Cardiac fibroblast (primary cell): ENCODE measurements at regions not wholly inside any gene's neighbourhood (a gene's known extent, or its start where the extent isn't known, plus 50 kb on each side); places are given as distances from the start of the nearest gene placed in this dataset.

Experiments
- DNase-seq, 2 donors: peaks; one replicate each; pipeline versions ENCODE4 v3.0.0 to v3.0.0-alpha.2; 2010; ENCODE audit warnings: low read depth in 2 of 2
- H3K4me3 ChIP-seq, 2 donors: replicated peaks in 1 of 2; 1 replicate in 1 of 2; 2 replicates in 1 of 2; pipeline ENCODE4 v1.5.1; 2011; ENCODE audit warnings: low read depth in 2 of 2, low read length in 2 of 2, mild to moderate bottlenecking in 2 of 2, moderate library complexity in 1 of 2
- TF ChIP-seq, protein P1 (sequence below): IDR thresholded peaks from one replicate; pipeline ENCODE4 v1.5.1; 2011; ENCODE audit warnings: low read depth, mild to moderate bottlenecking, low read length, inconsistent platforms

DNA sequence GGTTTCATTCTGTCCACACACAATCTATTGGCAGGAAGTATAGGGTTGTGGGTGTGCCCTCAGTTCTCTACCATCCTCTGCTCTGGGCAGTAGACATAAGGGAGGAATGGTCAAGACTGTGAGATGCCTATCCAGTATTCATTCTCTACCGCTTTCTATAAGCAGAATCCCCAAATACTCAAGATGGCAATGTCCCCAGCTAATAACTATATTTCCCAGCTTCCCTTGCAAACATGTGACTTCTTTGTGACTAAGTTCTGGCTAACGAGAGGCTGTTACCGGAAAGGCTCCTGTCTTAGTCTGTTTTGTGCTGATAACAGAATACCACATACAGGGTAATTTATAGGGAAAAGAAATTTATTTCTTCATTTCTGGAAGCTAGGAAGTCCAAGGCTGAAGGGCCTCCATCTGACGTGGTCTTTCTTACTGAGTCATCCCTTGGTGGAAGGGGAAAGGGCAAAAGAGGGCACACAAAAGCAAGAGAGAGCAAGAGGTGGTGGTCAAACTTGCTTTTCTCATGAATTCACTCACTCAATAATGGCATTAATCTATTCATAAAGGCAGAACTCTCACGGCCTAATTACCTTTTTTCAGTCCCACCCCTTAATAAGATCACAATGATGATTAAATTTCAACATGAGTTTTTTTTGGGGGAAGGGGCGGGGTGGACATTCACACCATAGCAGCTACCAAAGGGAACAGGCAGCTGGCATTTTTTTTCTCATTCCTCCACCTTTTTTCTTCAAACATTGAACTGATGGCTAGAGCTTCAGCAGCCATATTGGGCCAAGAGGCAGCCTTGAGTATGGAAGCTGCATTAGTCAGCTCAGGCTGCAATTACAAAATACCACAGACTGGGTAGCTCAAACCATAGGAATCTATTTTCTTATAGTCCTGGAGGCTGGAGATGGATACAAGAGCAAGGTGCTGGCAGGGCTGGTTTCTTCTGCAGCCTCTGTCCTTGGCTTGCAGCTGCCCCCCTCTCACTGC lies 109.7 kb upstream of the OR9Q1 start:
- TF ChIP-seq, protein P1, sequence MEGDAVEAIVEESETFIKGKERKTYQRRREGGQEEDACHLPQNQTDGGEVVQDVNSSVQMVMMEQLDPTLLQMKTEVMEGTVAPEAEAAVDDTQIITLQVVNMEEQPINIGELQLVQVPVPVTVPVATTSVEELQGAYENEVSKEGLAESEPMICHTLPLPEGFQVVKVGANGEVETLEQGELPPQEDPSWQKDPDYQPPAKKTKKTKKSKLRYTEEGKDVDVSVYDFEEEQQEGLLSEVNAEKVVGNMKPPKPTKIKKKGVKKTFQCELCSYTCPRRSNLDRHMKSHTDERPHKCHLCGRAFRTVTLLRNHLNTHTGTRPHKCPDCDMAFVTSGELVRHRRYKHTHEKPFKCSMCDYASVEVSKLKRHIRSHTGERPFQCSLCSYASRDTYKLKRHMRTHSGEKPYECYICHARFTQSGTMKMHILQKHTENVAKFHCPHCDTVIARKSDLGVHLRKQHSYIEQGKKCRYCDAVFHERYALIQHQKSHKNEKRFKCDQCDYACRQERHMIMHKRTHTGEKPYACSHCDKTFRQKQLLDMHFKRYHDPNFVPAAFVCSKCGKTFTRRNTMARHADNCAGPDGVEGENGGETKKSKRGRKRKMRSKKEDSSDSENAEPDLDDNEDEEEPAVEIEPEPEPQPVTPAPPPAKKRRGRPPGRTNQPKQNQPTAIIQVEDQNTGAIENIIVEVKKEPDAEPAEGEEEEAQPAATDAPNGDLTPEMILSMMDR: no peak
- DNase-seq: peak in 1 of 2 donors; percentile 10
- no peak overlapping the region for H3K4me3 ChIP-seq

DNA sequence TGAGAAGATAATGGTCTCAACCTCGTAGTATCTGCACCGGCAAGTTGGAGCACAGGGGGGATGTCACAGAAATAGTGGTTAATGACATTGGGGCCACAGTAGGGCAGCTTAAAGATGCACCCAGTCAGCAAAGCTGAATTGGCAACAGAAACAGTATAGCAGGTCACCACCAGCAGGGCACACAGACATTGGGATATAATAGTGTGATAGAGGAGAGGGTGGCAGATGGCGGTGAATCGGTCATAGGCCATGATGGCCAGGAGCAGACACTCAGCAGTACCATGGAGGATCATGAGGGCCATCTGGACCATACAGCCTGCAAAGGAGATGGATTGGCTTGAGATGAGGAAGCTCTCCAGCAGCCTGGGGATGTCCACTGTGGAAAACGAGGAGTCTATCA lies 106.0 kb upstream of the OR9Q1 start:
- H3K4me3 ChIP-seq: no peak overlapping the region
- TF ChIP-seq, protein P1: no peak
- DNase-seq: no peak

DNA sequence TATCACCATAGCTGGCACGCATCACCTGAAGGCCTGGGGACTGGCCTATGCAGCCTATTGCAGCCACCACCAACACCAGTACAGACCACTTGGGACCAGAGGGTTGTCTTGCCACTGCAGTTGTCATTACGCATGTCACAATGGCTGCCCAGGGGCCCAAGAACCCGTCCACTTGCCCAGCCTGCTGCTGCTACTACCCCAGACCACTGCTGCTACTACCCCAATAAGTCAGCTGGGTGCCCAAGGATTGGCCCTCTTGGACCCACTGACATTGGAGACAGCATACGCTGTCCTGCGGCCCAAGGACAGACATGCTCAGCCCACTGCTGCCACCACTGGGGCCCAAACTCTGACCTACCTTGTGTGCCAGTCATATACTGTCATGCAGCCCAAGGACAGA lies 102.7 kb upstream of the OR9Q1 start:
- H3K4me3 ChIP-seq: no peak overlapping the region
- no peak for DNase-seq
- TF ChIP-seq, protein P1: no peak

DNA sequence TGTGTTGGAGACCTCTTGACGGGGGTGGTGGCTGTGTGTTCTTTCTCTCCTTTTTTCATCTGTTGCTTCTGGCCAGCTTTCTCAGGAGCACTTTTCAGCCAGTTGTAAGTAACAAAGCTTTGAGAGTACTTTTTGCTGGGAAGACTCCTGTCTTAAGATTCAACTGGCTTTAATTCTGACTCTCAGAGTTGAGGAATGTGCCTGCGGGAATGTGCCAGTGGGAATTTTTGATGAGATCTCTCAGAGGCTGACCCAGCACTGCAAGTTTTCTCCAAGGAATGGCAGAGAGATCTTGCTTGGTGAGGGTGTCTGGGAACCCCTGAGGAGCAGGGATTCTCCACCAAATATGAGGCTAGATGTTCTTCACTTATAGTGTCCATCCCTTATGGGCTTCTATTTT lies 91.6 kb upstream of the OR9Q1 start:
- DNase-seq: no peak
- H3K4me3 ChIP-seq: no peak overlapping the region
- TF ChIP-seq, protein P1: no peak

DNA sequence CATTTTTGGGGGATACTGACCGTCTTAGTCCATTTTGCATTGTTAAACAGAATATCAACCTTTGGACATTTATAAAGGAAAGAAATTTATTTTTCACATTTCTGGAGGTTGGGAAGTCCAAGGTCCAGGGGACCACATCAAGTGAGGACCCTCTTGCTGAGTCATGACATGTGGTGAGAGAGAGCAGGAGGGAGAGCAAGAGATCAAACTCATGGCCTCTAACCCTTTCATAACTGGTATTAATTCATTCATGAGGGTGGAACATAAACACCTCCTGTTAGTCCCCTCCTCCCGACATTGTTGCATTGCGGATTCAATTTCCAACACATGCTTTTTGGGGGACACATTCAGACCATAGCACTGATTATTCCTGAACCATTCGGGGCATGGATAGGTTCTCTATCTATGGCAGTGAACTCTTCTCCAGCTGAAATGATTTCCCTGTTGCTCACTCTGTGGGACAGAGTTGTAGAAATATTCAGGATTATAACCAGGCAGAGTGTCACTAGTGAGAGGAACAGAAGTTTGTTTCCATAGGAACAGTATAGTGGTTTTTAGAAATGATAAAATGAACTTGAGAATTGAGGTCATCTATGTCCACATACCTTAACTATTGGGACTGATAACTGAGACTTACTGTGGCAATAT lies 88.2 kb upstream of the OR9Q1 start:
- TF ChIP-seq, protein P1: no peak
- DNase-seq: no peak

DNA sequence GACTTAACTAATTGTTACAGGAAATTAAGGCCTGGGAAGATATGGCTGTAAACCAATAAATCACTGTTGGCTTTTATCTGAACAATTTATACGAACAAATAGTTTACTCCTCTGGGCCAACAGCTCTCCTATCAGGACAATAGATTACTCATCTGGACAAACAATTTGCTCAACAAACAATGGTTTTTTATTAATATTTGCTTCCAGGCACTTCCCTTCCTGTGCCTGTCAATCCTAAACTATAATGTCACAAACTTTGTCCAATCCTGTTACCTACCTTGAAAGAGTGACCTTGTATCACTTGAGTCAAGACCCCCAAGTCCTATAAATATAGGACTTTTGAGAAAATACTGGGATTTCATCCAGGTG lies 87.6 kb upstream of the OR9Q1 start:
- no peak overlapping the region for H3K4me3 ChIP-seq
- TF ChIP-seq, protein P1: no peak
- peak in 1 of 2 donors; percentile 4 for DNase-seq

More for the DNA sequence above, 88.2 kb upstream of the OR9Q1 start:
- no peak overlapping the region for H3K4me3 ChIP-seq
